ENCODE measurements at regions not wholly inside any gene's neighbourhood (a gene's known extent, or its start where the extent isn't known, plus 50 kb on each side); places are given as distances from the start of the nearest gene placed in this dataset.

DNA sequence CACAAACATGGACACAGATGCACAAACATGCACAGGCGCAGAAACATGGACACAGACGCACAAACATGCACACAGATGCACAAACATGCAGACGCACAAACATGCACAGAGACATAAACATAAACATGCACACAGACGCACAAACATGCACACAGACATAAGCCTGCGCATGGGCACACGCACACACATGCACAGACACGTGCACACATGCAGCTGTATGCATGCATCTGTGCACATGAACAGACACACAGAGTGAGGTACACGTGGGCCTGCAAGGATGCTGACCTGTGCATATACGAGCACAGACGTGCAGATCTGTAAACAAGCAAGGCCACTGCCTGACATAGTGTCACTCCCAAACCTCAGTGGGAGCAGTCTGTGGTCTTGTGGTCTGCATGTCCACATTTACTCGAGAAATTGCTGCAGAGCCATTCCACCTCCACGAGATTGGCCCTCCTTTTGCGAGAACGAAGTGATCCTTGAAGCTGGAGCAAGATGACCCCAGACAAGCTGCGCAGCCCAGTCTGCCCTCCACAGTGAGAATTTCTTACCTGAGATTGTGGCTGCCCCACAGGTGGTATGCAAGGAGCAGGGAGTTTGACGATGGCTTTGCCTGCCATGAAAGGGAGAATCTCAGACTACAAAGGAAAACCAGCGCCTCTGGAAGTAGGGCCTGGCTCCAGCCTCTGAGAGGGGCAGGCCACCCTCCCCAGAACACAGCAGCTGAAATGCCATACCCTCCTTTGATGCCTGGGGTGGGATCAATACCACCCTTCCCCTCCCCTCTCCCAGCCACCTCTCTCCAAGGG is 299.9 kb downstream of the BRD1 start:
- ATAC-seq (ENCODE audit: low read depth) (no peak), DNase-seq (ENCODE audit: low spot score in 2 of 2) (no peak)
- Mint-ChIP-seq H3K36me3 (peaks cover 16% of the 10 kb centered on the region), H3K27ac (no peak overlapping the region), H3K4me1 (peaks cover 25% of the 10 kb centered on the region), H3K4me3 (no peak overlapping the region), H3K27me3 (no peaks in the 10 kb centered on the region), H3K9me3 (no peaks in the 10 kb centered on the region)

DNA sequence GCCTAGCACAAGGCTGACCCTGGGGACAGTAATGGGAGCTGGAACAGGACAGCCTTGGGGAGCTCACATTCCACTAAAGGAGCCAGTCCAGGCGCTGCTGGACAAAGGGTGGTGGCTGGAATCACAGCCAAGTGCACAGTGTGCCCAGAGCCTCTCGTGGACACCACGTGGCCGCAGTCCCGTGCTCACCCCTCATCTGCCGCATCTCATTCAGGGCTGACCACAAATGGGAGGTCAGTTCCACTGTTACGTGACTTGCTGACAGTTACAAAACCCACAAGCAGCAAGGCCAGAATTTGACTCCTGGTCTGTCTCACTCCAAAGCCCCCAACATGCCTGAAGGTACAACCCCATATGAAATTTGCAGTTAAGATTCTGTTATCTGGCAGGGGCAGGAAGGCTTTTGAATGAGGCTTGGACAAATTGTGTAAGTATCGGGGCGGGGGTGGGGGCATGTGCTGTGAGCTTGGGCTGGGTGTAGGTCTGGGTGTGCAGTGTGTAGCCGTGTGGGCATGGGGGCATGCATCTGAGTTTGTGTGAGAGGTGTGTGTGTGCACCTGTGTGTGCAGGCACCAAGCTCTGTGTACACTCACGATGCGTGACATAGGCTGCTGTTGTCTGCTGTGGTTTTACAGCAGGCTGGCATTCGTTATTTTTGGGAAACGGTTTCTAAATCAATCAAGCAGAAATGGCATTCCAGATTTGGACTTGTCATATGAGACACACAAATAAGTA is 301.7 kb downstream of the BRD1 start:
- no peak overlapping the region for H3K27ac Mint-ChIP-seq
- H3K27me3 Mint-ChIP-seq = no peaks in the 10 kb centered on the region
- H3K4me1 Mint-ChIP-seq = peaks cover 23% of the 10 kb centered on the region
- DNase-seq (ENCODE audit: low spot score in 2 of 2) (no peak), ATAC-seq (ENCODE audit: low read depth) (no peak)
- no peaks in the 10 kb centered on the region for H3K9me3 Mint-ChIP-seq
- H3K4me3 Mint-ChIP-seq = no peak overlapping the region
- H3K36me3 Mint-ChIP-seq = peaks cover 22% of the 10 kb centered on the region

DNA sequence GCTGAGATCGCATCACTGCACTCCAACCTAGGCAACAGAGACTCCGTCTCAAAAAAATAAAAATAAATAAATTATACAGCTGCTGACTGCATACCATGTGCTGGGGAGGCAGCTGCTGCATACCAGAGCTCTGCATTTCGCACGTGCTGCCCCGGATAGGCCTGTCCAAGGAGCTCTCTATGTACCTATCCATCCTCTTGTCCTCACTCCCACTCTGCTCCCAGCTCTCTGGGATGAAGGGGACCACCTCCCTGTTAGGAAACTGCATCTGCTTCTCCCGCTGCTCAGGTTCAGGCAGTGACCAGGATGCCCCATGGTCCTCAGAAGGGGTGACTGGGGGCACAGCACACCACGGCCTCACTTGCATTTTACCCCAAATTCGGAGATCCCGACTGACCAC is 302.3 kb downstream of the BRD1 start:
- ATAC-seq (ENCODE audit: low read depth) (no peak), DNase-seq (ENCODE audit: low spot score in 2 of 2) (no peak)
- Mint-ChIP-seq H3K4me1 (peaks cover 23% of the 10 kb centered on the region), H3K27me3 (no peaks in the 10 kb centered on the region), H3K4me3 (no peak overlapping the region), H3K9me3 (no peaks in the 10 kb centered on the region), H3K36me3 (peaks cover 21% of the 10 kb centered on the region), H3K27ac (no peak overlapping the region)

DNA sequence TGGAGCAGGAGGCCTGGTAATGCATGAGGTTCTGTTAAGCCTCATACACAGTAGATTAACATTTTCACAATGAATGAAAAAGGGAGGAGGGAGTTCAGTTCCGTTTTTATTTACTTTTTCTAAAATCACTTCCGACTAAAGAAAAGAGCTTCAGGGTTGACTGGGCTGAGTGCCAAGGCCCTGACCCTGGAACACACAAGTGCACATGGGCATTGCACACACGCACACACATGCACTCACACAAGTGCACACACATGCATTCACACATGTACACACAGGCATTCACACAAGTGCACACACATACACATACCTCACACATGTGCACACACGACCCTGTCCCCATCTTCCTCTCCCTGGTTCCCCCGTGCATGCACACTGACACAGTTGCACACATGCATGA is 303.3 kb downstream of the BRD1 start:
- Mint-ChIP-seq H3K27ac (no peak overlapping the region), H3K36me3 (peaks cover 21% of the 10 kb centered on the region), H3K9me3 (no peaks in the 10 kb centered on the region), H3K27me3 (no peaks in the 10 kb centered on the region), H3K4me1 (peaks cover 23% of the 10 kb centered on the region), H3K4me3 (no peak overlapping the region)
- ATAC-seq (ENCODE audit: low read depth) (no peak), DNase-seq (ENCODE audit: low spot score in 2 of 2) (no peak)

DNA sequence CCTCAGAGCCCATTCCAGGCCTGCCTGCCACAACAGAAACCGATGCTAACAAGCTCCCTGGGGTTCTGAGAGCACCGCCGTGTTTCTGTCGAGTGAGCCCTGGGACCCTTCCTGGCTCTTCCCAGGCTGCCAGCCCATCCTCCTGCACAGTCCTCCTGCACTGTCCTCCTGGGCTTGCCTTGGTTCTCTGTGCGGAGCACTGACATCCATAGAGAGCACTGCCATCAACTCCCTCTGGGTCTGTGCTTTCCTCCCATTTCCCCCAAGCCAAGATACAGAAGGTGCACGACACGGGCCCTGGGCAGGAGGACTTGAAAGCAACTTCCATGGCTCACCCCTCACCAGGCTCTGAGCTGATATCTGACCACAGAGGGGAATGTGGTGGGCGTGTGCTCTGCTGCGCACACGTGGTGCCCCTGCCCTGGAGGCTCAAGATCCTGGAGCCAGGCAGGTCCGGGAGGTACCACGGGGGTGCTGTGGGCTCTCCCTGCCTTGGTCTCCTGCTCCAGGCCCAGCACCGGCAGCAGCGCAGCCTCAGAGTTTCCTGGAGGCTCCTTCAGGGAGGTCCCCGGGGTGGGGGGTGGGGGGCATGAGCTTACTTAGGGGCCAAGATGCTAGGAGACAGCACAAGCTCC is 304.2 kb downstream of the BRD1 start:
- no peaks in the 10 kb centered on the region for H3K27me3 Mint-ChIP-seq
- no peak for ATAC-seq (ENCODE audit: low read depth)

DNA sequence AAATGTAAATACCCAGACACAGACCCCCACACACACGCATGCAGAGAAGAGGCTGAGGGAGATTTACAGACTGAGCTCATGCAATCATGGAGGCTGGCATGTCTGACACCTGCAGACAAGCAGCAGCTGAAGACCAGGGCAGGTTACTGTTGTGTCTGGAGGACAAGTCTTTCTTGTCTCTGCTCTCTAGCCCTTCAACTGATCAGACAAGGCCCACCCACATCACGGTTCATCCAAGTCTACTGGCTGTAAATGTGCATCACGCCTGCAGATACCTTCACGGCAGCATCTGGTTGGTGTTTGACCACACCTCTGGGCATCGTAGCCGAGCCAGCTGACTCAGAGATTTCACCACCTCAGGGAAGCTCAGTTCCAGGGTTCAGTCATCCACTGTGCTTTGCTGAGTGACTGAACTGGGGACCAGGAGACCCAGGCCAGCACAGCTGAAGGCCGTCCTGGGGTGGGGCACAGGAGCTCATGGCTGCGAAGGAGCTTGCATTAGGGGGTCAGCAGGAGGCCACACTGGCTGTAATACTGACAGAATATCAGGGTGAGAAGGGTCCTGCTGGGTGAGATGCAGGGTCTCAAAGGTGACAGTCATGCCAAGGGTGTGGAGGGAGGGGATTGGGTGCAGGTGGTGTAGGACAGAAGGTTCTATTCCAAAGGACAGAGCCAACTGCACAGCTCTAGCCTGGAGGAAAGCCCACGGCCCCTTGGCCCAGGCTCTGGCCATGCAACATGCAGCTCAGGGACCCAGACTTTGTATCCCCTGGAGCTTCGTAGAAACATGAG is 304.9 kb downstream of the BRD1 start:
- no peak for DNase-seq (ENCODE audit: low spot score in 2 of 2)
- Mint-ChIP-seq H3K27me3 (no peaks in the 10 kb centered on the region), H3K36me3 (peaks cover 17% of the 10 kb centered on the region), H3K4me1 (peaks cover 18% of the 10 kb centered on the region), H3K27ac (no peak overlapping the region), H3K4me3 (no peak overlapping the region), H3K9me3 (no peaks in the 10 kb centered on the region)
- ATAC-seq (ENCODE audit: low read depth) = no peak

More for the DNA sequence above, 304.2 kb downstream of the BRD1 start:
- Mint-ChIP-seq H3K4me3 (no peak overlapping the region), H3K9me3 (no peaks in the 10 kb centered on the region), H3K4me1 (peaks cover 20% of the 10 kb centered on the region), H3K27ac (no peak overlapping the region), H3K36me3 (peaks cover 16% of the 10 kb centered on the region)
- DNase-seq (ENCODE audit: low spot score in 2 of 2) = no peak

DNA sequence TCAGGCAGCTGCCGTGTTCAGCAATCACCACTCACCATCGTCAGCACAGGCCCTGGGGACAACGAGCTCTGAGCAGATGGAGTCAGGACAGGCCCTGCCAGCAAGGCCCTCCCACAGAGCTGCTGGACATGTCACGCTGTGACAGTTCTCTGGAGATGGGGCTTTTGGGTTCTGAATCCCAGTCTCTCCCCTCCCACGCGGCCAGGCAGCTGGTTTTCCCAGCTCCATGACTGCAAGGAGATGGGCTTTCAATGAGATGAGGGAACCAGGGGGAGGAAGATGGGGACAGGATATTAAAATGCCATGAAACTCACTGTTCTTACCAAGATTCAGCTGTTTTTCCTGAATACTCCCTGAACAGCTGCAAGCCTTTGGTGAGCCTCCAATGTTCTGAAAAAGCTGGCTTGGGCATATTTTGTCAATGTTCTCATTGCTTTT is 305.9 kb downstream of the BRD1 start:
- no peak for ATAC-seq (ENCODE audit: low read depth)
- Mint-ChIP-seq H3K9me3 (no peaks in the 10 kb centered on the region), H3K36me3 (peaks cover 18% of the 10 kb centered on the region)

DNA sequence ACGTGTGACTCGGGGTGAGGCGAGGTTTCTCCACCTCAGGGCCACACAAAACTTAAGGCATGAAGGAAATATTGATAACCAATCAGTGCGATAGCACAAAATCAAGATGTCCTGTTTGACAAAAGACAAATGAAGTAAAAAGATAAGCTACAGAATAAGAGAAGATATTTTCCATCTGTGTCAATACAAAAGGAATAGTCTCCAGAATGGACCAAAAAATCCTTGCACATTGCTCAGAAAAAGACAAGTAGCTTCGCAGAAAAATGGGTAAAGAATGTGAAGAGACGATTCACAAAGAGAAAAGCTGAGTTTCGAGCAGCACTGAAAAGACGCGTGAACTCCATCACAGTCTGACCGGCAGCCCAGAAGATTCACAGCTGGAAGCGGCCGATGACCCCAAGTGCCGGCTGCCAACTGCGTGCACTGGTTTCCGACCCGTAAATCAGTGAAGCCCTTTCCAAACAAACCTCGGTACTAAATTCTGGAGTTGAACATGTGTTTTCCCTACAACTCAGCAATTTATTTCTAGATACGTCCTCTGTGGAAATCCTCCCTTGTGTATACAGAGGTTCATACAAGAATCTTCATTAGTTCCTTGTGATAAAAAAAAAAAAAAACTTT is 308.4 kb downstream of the BRD1 start:
- no peaks in the 10 kb centered on the region for H3K27me3 Mint-ChIP-seq
- DNase-seq (ENCODE audit: low spot score in 2 of 2) (no peak), ATAC-seq (ENCODE audit: low read depth) (no peak)
- H3K36me3 Mint-ChIP-seq = peaks cover 21% of the 10 kb centered on the region
- peaks cover 12% of the 10 kb centered on the region for H3K4me1 Mint-ChIP-seq
- no peak overlapping the region for H3K4me3 Mint-ChIP-seq
- no peak overlapping the region for H3K27ac Mint-ChIP-seq
- H3K9me3 Mint-ChIP-seq = peaks cover 4% of the 10 kb centered on the region

More for the DNA sequence above, 305.9 kb downstream of the BRD1 start:
- Mint-ChIP-seq H3K4me1 (peaks cover 10% of the 10 kb centered on the region), H3K27ac (no peak overlapping the region), H3K27me3 (no peaks in the 10 kb centered on the region), H3K4me3 (no peak overlapping the region)
- no peak for DNase-seq (ENCODE audit: low spot score in 2 of 2)

DNA sequence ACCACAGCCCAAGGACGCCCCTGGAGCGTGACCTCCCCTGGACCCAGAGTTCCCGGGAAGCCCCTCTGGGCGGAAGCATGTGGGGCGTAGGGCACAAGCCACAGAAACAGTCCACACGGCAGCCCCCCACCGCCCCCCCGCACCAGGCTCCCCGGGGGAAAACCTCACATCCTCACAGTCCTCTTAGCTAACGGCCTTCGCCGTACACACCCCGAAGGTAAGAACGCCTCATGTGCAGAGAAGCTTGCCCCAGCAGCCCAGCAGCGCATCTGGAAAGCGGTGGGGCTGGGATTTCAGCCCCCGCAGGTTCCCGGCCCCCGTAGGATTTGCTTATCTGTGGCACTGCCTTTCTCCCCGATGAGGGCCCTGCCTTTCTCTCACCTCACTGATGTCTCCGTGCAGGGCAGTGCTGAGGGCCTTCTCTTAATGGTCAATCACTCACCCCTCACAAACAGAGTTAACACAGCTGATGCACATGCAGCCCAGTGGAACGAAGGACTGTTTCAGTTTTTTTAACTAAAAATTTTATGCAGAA is 309.2 kb downstream of the BRD1 start:
- no peak overlapping the region for H3K4me3 Mint-ChIP-seq
- H3K36me3 Mint-ChIP-seq = peaks cover 26% of the 10 kb centered on the region
- H3K27ac Mint-ChIP-seq = no peak overlapping the region
- H3K4me1 Mint-ChIP-seq = peaks cover 18% of the 10 kb centered on the region
- ATAC-seq (ENCODE audit: low read depth) = no peak
- H3K9me3 Mint-ChIP-seq = peaks cover 7% of the 10 kb centered on the region
- DNase-seq (ENCODE audit: low spot score in 2 of 2) = no peak
- no peaks in the 10 kb centered on the region for H3K27me3 Mint-ChIP-seq

DNA sequence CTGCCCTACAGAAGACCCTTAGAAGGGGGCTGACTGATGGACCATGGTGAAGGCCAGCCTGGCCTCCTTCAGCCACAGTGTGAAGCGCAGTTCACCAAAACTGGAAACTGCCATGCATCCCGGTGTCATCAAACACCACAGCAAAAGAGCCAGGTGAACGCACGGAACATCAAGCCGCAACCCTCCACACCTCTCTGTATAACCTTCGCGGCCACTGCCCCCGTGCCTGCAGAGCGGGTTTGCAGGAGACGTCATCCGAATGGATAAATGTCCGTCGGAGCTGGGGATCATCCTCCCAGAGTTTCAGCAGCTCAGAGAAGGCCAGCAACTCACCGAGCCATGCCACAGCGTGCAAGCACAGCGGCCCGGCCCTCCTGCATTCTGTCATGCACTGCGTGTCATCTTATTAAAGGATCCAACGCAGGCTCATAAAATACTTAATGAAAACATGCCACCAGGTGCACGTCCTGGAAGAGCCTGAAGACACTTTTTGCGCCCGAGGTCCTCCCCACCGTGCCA is 309.9 kb downstream of the BRD1 start:
- ATAC-seq (ENCODE audit: low read depth) (no peak), DNase-seq (ENCODE audit: low spot score in 2 of 2) (no peak)
- Mint-ChIP-seq H3K36me3 (peaks cover 26% of the 10 kb centered on the region), H3K27ac (no peak overlapping the region), H3K4me3 (no peak overlapping the region), H3K9me3 (peaks cover 8% of the 10 kb centered on the region), H3K4me1 (peaks cover 21% of the 10 kb centered on the region), H3K27me3 (no peaks in the 10 kb centered on the region)

DNA sequence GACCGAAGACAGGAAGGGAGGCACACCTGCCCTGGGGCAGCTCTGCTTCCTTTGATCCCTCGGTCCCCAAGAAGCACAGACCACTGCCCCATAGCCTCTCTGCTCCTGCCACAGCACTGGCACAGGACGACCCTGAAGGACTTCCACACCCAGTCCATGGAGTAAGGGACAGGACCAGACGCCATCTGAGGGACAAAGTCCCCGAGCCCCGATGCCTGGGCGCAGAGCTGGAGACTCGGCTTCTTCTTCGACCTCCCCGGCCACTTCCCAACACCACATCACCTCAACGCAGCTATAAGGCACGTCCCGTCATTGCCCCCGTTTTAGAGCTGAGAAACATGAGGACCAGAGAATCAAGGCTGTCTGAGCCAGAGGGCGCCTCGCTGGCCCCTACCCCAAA is 310.5 kb downstream of the BRD1 start:
- no peak for ATAC-seq (ENCODE audit: low read depth)
- DNase-seq (ENCODE audit: low spot score in 2 of 2) = no peak
- Mint-ChIP-seq H3K9me3 (peaks cover 9% of the 10 kb centered on the region), H3K4me3 (no peak overlapping the region), H3K36me3 (peaks cover 23% of the 10 kb centered on the region), H3K27ac (no peak overlapping the region), H3K4me1 (peaks cover 23% of the 10 kb centered on the region), H3K27me3 (no peaks in the 10 kb centered on the region)

DNA sequence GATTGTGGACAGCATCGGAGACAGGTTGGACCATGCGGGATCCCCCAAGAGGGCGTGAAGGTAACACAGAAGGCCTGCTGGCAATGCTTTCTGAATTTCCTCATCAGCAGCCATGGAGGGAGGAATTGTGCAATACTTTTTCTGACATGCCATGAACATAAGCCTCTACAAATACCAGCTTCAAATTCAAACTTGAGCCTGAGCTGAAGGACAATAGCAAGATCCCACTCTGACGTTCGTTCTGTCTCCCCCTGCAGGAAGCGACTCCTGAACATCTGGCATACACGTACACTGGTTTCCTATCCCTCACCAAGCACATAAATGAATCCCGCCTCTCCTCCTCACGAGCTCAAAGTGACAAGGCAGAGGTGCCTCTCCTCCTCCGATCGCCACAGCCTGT is 312.2 kb downstream of the BRD1 start:
- DNase-seq (ENCODE audit: low spot score in 2 of 2) = no peak
- no peak overlapping the region for H3K27ac Mint-ChIP-seq
- peaks cover 12% of the 10 kb centered on the region for H3K9me3 Mint-ChIP-seq
- peaks cover 23% of the 10 kb centered on the region for H3K4me1 Mint-ChIP-seq
- peaks cover 23% of the 10 kb centered on the region for H3K36me3 Mint-ChIP-seq
- no peak for ATAC-seq (ENCODE audit: low read depth)
- no peak overlapping the region for H3K4me3 Mint-ChIP-seq
- no peaks in the 10 kb centered on the region for H3K27me3 Mint-ChIP-seq

DNA sequence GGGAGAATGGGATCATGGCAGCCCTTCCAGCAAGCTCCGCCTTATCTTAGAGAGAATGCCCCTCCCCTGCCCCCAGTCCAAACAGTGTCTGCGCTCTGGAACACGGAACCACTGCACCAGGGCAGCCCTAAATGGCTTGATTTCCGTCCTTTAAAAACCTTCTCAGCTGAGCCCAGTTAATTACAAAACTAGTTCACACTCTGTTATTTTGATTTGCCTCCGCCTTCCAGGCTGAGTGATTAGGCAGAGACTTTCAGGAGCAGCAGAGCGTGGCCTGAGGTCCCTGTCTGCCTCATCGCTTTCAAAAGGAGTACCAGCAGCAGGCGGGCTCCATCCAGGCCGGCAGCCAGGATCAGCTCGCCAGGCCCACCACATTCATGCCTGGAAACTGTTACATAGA is 313.0 kb downstream of the BRD1 start:
- no peak overlapping the region for H3K27ac Mint-ChIP-seq
- H3K4me1 Mint-ChIP-seq = peaks cover 23% of the 10 kb centered on the region
- H3K9me3 Mint-ChIP-seq = peaks cover 12% of the 10 kb centered on the region
- ATAC-seq (ENCODE audit: low read depth) (no peak), DNase-seq (ENCODE audit: low spot score in 2 of 2) (no peak)
- H3K4me3 Mint-ChIP-seq = no peak overlapping the region
- peaks cover 27% of the 10 kb centered on the region for H3K36me3 Mint-ChIP-seq
- no peaks in the 10 kb centered on the region for H3K27me3 Mint-ChIP-seq
